Tibial nerve (tissue), 4 donors: ENCODE measurements at regions not wholly inside any gene's neighbourhood (a gene's known extent, or its start where the extent isn't known, plus 50 kb on each side); places are given as distances from the start of the nearest gene placed in this dataset.

Experiments used
- CTCF ChIP-seq, 5 experiments: fragments of 200-600 bp in 3 of 5; fragments of 450-650 bp in 2 of 5; sonication (generic) in 3 of 5; IDR thresholded peaks; one replicate each; pipeline ENCODE4 v1.5.1; 2016 to 2019; ENCODE audit warnings: antibody characterized with exemption in 5 of 5, mild to moderate bottlenecking in 3 of 5, moderate library complexity in 2 of 5
- EP300 ChIP-seq, 2 donors: sonication (generic); formaldehyde crosslinking; IDR thresholded peaks; one replicate each; pipeline ENCODE4 v1.6.1; 2017; ENCODE audit warnings: antibody characterized with exemption in 2 of 2, mild to moderate bottlenecking in 1 of 2
- POLR2A ChIP-seq, 2 donors: fragments of 450-650 bp; IDR thresholded peaks; one replicate each; pipeline ENCODE4 v1.6.1; 2017; ENCODE audit warnings: antibody characterized with exemption in 2 of 2, mild to moderate bottlenecking in 2 of 2, moderate library complexity in 2 of 2

- TF ChIP-seq CTCF (IDR thresholded peaks at IDR 0.05): no peak
- no peak for TF ChIP-seq POLR2A (IDR thresholded peaks at IDR 0.05)
- TF ChIP-seq EP300 (IDR thresholded peaks at IDR 0.05): no peak
Measured at GRCh38 chr2:139155991-139156390, 375.8 kb upstream of the NXPH2 start.
